T follicular helper cell (primary cell): ENCODE measurements at regions not wholly inside any gene's neighbourhood (a gene's known extent, or its start where the extent isn't known, plus 50 kb on each side); places are given as distances from the start of the nearest gene placed in this dataset.
"Not testable (repeated sequence)": the region's sequence is repeated elsewhere in the genome, so short reads cannot be mapped to it uniquely, and the experiment has no call there.

Experiments used
- DNase-seq: peaks from one replicate; pipeline ENCODE4 v3.0.0-alpha.2; 2020; ENCODE audit warnings: low read depth

DNA sequence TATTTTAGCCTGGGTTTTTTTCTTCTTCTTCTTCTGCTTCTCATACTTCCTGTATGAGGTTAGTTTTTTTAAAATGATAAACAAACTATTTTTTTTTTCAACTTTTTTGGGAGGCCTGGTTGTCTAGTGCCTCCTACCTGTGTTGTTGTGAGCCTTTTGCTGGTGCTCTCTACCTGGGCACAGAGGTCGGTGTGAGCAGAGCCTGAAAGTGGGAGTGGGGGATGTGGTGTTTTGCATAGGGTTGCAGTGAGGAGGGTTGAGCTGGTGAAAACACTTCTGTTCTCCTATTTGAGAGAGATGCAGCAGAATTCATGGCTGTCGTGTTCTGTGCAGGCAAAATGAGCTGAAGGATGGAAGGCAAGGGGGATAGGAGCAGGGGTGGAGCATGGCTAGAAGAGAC lies 232.7 kb upstream of the PLGLB2 start:
- not testable (repeated sequence) for DNase-seq

DNA sequence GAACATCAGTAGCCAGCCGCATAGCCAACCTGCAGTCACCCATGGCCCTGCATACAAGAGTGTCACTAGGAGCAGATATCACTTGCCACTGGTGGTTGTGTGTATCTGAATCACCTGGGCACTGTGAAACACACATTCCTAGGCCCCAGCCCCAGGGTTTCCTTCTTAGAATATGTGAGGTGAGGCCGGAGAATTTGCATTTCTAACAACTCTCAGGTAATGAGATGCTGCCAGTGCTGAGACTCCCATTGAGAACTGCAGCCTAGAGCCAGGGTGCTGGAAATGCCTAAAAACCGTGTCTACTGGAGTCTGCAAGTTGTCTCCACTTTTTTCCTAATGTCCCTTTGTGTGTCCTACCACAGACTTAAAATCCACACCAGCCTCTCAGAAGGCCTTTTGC lies 232.0 kb upstream of the PLGLB2 start:
- not testable (repeated sequence) for DNase-seq

DNA sequence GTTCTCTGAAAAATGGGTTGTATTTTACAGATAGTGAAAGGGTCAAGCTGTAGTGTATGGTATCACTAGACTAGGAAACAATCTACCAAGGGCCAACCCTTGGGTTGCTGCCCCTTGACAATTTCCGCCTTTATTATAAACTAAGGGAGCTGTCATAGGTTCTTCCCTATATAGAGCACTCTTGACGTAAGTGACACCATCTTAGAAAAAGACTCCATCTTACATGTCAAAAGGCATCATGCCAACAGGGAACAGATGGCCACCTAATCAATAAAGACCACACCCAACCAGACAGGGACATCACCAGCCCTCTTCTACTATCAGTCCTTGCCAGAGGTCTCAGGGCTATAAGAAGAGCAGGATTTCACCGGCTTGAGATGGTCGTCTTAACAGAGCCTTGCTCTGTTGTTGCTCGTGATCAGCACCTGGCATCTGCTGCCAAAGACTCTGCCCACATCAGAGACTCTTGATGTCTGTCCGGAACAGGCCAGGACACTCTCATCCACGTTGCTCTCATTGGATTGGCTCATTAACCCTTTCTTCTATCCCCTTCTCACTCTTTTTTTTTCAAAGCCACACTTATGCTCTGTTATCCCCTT lies 231.4 kb upstream of the PLGLB2 start:
- DNase-seq, result not testable (repeated sequence)

- not testable (repeated sequence) for DNase-seq
Measured at GRCh38 chr2:87517438-87517837, 230.4 kb upstream of the PLGLB2 start.

GRCh38 chr2:87518066-87518465 lies 229.8 kb upstream of the PLGLB2 start:
- not testable (repeated sequence) for DNase-seq

DNA sequence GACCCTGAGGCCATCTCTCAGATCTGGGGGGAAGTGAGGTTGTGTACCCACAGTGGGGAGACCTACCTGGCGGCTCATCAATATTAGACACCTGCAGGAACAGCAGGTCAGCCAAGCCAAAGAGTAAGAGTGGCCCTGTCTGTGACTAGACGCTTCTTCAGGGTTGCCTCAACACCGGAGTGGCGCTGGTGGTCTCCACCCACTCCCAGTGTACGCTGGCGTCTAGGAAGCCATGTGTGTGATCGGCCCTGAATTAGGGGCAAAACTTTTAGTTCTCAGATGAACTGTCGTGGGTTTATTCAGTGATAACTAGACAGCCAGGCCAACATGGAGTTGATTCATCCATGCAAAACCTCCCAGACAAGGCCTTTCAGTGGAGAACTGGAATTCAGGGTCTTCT lies 229.3 kb upstream of the PLGLB2 start:
- not testable (repeated sequence) for DNase-seq

DNA sequence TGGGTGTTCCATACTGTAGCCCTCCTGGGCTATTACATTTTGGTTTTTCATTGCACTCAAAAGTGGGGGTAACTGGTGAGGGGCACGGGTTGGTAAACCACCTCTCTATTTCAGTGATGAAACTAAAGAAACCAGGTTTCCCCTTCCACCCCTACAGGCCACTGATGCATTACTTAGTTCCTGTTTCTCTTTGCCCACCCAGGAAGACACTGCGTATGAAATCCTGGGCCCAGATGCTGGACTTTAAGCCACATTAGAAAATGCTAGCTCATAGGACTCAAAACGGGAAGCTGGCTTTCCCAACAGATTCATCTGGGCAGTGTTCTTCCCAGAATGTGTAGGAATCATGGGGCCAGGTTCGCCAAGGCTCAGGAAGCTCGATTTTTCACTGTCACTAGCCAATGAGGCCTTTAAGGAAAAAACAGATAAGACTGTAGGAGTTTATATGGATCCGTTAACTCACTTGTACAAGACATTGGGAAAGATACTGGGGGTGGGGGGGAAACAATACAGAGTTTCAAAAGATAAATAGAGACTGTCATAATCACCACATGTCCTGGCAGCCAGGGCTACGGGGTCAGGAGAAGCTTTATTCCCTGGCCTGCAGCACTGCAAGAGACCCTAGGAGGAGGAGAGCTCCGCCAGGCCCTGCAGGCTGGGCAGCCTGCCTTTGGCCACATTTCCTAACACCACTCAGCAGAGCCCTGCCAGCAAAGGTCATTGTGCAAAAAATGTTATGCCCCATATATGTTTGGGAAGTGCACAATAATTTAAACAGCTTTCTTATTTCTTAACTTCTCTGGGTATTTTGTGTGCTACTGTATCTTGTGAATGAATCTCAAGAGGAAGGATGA lies 228.5 kb upstream of the PLGLB2 start:
- not testable (repeated sequence) for DNase-seq

GRCh38 chr2:87521057-87521456 lies 226.8 kb upstream of the PLGLB2 start:
- DNase-seq, result not testable (repeated sequence)

DNA sequence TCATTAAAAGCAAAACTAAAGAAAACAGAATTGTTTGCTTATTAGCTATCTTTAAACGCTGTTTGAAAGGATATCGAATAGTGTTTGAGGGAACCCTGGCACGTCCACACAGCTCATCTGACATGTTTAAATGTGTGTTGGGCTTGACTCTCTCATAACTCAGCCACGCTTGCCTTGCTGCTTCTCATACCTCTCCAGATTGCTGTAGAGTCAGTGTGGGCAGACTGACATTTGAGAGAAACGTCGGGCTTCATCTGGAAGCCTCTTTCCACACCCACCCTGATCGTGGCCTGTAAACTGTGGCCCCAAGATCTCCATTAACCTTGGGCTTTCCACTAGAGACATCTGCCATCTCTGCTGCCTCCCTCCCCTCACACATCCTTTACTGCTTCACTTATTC lies 226.4 kb upstream of the PLGLB2 start:
- DNase-seq, result not testable (repeated sequence)

DNA sequence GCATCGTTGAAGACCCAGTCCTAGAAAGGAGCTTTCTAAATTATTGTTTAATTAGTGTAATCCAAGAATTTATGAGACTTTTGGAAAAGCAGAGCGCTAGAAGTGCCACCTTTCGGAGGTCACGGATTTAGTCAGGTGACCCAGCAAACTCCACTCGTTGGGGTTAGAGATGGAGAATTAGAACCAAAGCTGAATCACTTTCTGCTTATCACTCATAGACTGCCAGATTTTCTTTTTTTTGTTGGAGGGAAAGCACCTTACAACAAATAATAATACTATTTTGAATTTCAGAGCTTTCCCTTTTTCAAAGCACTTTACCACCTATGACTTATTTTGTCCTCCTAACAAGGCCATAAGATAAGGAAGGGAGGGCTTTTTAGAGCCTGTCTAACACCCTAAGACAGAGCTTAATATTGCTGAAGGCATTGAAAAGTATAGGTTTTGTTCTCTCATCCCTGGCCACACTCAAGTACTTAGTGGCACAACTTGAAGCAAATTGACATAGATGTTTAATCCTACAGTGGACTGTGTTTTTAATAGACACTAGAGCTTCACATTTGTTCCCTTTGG lies 223.2 kb upstream of the PLGLB2 start:
- not testable (repeated sequence) for DNase-seq

DNA sequence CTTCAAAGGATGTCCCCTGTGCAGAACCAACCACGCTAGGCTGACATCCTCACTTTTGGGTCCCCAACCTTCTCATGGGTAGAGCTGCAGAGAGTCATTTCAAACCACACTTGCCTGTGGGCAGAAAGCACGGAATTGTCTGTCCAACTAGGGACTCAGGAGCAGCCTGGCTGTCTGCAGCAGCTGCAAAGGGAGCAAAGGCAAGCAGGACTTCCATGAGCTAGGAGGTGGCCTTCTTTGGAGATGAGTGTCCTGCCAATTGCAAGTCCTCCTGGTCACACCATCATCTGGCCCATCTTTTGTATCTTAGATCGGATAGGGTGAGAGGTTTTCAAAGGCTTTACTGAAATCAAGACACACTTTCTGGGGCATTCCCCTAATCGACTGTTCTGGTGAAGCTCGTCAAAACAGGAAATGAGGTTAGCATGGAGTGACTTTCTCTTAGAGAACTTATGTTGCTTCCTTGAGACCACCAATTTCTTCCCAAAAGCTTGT lies 222.3 kb upstream of the PLGLB2 start:
- not testable (repeated sequence) for DNase-seq

DNA sequence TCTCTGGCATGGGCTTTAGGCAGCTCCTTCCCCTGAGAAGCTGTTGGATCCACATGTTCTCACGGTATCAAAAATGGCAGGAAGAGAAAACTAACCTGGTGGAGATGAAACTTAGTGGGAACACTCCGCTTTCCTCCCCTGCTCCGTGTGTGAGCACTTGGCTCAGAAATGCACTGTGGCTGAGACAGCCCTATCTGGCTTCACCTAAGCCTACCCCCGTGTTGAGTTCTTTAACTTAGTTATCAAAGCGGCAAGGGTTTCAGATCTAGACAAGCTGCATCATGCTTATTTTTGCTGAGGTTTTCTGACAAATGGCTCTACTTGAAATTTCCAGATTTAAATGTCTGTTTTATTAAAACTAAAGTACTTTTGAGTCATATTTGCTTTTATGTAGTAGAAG lies 221.6 kb upstream of the PLGLB2 start:
- not testable (repeated sequence) for DNase-seq

DNA sequence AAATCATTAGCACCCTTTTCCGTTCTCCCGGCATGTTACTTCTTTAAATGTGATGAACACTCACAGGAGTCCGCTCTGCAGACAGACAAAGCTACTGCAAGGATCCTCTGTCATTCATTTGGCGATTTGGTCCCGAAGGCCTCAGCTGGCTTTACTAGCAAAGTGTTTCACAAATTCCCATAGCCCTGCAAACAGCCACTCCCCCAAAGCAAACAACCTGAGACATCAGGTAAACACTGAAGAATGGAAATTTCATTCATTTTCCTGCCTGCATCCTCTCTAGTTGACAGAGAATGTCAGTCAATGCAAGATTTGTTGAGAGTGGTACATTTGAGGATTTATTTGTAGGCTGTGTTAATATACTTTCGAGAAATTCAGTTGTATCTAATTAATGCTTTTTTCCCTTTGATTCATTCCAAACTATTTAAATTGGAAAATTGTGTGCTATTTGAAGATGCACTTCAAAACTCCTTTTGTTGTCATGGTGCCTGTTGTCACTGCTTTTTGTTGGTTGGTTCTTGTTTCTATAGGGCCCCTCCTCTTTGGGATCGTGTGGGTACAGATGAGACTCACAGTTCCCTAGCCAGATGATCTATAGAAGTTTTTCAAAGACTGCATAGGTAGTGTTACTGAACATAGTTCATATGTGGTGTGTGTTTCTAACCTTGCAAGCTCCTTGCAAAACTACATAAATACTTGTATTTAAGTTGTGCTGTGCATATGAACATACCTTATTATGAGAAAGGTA lies 215.7 kb upstream of the PLGLB2 start:
- DNase-seq, result not testable (repeated sequence)

GRCh38 chr2:87533390-87534272 lies 214.3 kb upstream of the PLGLB2 start:
- not testable (repeated sequence) for DNase-seq

GRCh38 chr2:87534273-87534889 lies 213.5 kb upstream of the PLGLB2 start:
- not testable (repeated sequence) for DNase-seq

DNA sequence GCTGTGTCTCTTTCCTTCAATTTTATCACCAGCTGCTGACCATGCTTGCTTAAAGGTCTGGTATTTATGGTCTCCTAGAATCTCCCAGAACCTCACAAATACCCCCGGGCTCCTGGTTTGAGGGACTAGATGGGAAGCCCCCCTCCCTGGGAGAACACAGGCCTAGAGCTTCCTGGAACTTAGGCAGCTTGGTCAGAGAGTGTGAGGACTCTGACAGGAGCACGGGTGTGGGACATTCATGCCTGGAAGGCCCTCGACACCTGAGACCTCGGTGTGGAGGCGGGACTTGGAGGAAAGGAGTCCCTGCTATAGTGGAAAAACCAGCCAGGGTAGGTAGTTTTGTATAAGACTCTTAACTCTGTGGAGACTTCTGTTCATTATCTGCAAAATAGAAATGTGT lies 211.5 kb upstream of the PLGLB2 start:
- not testable (repeated sequence) for DNase-seq

- DNase-seq, result not testable (repeated sequence)
Measured at GRCh38 chr2:87537251-87537671, 210.6 kb upstream of the PLGLB2 start.

GRCh38 chr2:87538268-87538667 lies 209.6 kb upstream of the PLGLB2 start:
- not testable (repeated sequence) for DNase-seq

GRCh38 chr2:87539151-87539943 lies 208.5 kb upstream of the PLGLB2 start:
- DNase-seq, result not testable (repeated sequence)

DNA sequence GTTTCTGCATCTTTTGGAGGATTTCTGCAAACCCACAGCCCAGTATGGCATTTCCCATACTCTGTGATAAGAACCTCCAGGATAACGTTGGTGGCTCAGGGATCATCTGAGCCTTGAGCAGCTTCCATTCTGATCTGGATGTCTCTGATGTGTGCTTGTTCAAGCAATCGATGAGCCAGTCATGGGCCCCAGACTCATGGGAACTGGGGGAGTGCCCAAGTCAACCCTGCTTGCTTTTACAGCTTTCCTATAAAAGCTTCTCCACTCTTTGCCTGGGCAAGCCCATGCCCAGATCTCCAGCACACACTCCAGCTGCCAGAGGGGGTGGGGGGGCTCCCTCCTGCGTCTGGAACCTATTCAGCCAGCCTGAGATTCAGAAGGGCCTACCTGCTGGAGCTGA lies 207.6 kb upstream of the PLGLB2 start:
- DNase-seq, result not testable (repeated sequence)
